H1 (cell line): ENCODE measurements at regions not wholly inside any gene's neighbourhood (a gene's known extent, or its start where the extent isn't known, plus 50 kb on each side); places are given as distances from the start of the nearest gene placed in this dataset.

ENCODE experiments used
- CTCF ChIA-PET: fragments of 300-600 bp; sonication (Branson Sonifier 250); formaldehyde crosslinking; loops from one replicate; lab custom pipeline; 2021; ENCODE audit not compliant: partially characterized antibody; lab: Charles Lee
- POLR2A ChIA-PET: fragments of 300-600 bp; sonication (Branson Sonifier 250); formaldehyde crosslinking; loops from one replicate; lab custom pipeline; 2021; ENCODE audit warnings: inconsistent platforms; ENCODE audit not compliant: partially characterized antibody; lab: Charles Lee
- DNase-seq, 2 experiments: peaks; one replicate each; pipeline versions ENCODE4 v3.0.0 to v3.0.0-alpha.2; 2010 to 2022; ENCODE audit warnings: low spot score in 2 of 2, low read depth in 1 of 2, mixed read lengths in 1 of 2
- FAIRE-seq: peaks from 2 replicates; lab custom pipeline; 2011; peaks lifted over from hg19 to GRCh38; lab: Jason Lieb, UNC
- H2AFZ ChIP-seq: 2 replicates; pipeline ENCODE4 v1.8.1; 2012; ENCODE audit warnings: low read length, inconsistent platforms
- H2AK5ac ChIP-seq: 2 replicates; pipeline ENCODE4 v1.6.1; 2013; ENCODE audit warnings: low read depth, low read length
- H2BK120ac ChIP-seq: replicated peaks from 2 replicates; pipeline ENCODE3; 2013; ENCODE audit warnings: low read depth, low read length, inconsistent platforms
- H2BK12ac ChIP-seq: 2 replicates; pipeline ENCODE4 v1.6.1; 2013; ENCODE audit warnings: low read depth, low read length
- H2BK15ac ChIP-seq: 2 replicates; pipeline ENCODE4 v1.6.1; 2013; ENCODE audit warnings: low read length
- H2BK20ac ChIP-seq: 2 replicates; pipeline ENCODE4 v1.6.1; 2013; ENCODE audit warnings: low read length
- H2BK5ac ChIP-seq: 2 replicates; pipeline ENCODE4 v1.6.1; 2013; ENCODE audit warnings: low read depth, low read length
- H3K14ac ChIP-seq: 2 replicates; pipeline ENCODE4 v1.6.1; 2013; ENCODE audit warnings: inconsistent platforms; ENCODE audit not compliant: insufficient read length
- H3K18ac ChIP-seq: 2 replicates; pipeline ENCODE4 v1.6.1; 2013; ENCODE audit warnings: low read length; ENCODE audit errors: extremely low read depth
- H3K23ac ChIP-seq: 2 replicates; pipeline ENCODE4 v1.6.1; 2013; ENCODE audit warnings: inconsistent platforms; ENCODE audit not compliant: insufficient read length
- H3K23me2 ChIP-seq: 2 replicates; pipeline ENCODE4 v1.6.1; 2013; ENCODE audit warnings: low read depth, low read length
- H3K27ac ChIP-seq: 2 replicates; pipeline ENCODE4 v1.6.1; 2011; ENCODE audit warnings: low read depth, low read length, inconsistent platforms
- H3K27me3 ChIP-seq, 4 experiments: replicated peaks in 1 of 4; 1 replicate in 1 of 4; 2 replicates in 3 of 4; pipeline versions ENCODE4 v1.6.1 to v1.8.1; 2011 to 2013; ENCODE audit warnings: low read length in 3 of 4, mild to moderate bottlenecking in 3 of 4, inconsistent platforms in 2 of 4, mixed read lengths in 2 of 4, moderate library complexity in 1 of 4; ENCODE audit not compliant: control insufficient read depth in 3 of 4, insufficient read depth in 3 of 4; ENCODE audit errors: extremely low read depth in 1 of 4
- H3K36me3 ChIP-seq, 4 experiments: 2 replicates each; pipeline versions ENCODE4 v1.6.1 to v1.8.1; 2011 to 2013; ENCODE audit warnings: mild to moderate bottlenecking in 4 of 4, low read length in 3 of 4, moderate library complexity in 2 of 4, control low read depth in 1 of 4, inconsistent platforms in 1 of 4; ENCODE audit not compliant: insufficient read depth in 4 of 4, control insufficient read depth in 2 of 4
- H3K4ac ChIP-seq: replicated peaks from 2 replicates; pipeline ENCODE3; 2013; ENCODE audit warnings: low read length, low read depth, mixed read lengths, inconsistent platforms; ENCODE audit not compliant: insufficient read length
- H3K4me1 ChIP-seq, 4 experiments: replicated peaks in 1 of 4; 1 replicate in 1 of 4; 2 replicates in 3 of 4; pipeline versions ENCODE4 v1.6.1 to v1.8.1; 2011 to 2013; ENCODE audit warnings: low read length in 3 of 4, inconsistent platforms in 2 of 4, mixed read lengths in 1 of 4; ENCODE audit not compliant: insufficient read depth in 4 of 4, control insufficient read depth in 3 of 4
- H3K4me2 ChIP-seq, 2 experiments: 2 replicates each; pipeline versions ENCODE4 v1.6.1 to v1.8.1; 2011 to 2013; ENCODE audit warnings: low read depth in 2 of 2, low read length in 2 of 2, control low read depth in 1 of 2, inconsistent platforms in 1 of 2, mild to moderate bottlenecking in 1 of 2; ENCODE audit not compliant: insufficient read depth in 1 of 2
- H3K4me3 ChIP-seq, 4 experiments: fragments of 200-600, 300-600 bp in 1 of 4; sonication (generic), shearing (Covaris generic), sonication (Bioruptor Twin) in 1 of 4; 2 replicates each; pipeline versions ENCODE4 v1.5.1 to v1.8.1; 2011 to 2016; ENCODE audit warnings: low read length in 4 of 4, low read depth in 3 of 4, control low read depth in 2 of 4, inconsistent platforms in 2 of 4, mild to moderate bottlenecking in 2 of 4, mixed read lengths in 1 of 4, moderate library complexity in 1 of 4; ENCODE audit not compliant: insufficient read depth in 2 of 4; ENCODE audit errors: extremely low read depth in 1 of 4
- H3K56ac ChIP-seq: replicated peaks from 2 replicates; pipeline ENCODE3; 2013; ENCODE audit warnings: low read depth, mild to moderate bottlenecking, mixed read lengths, low read length, inconsistent platforms; ENCODE audit not compliant: insufficient read length
- H3K79me1 ChIP-seq: 2 replicates; pipeline ENCODE4 v1.6.1; 2013; ENCODE audit warnings: low read depth, low read length, control low read depth
- H3K79me2 ChIP-seq, 2 experiments: 2 replicates each; pipeline versions ENCODE4 v1.6.1 to v1.8.1; 2012 to 2013; ENCODE audit warnings: low read length in 2 of 2, mild to moderate bottlenecking in 2 of 2, inconsistent platforms in 1 of 2; ENCODE audit not compliant: insufficient read depth in 2 of 2, control insufficient read depth in 1 of 2
- H3K9ac ChIP-seq, 4 experiments: replicated peaks in 1 of 4; 1 replicate in 1 of 4; 2 replicates in 3 of 4; pipeline versions ENCODE4 v1.6.1 to v1.8.1; 2011 to 2013; ENCODE audit warnings: low read depth in 3 of 4, low read length in 3 of 4, control low read depth in 2 of 4, mild to moderate bottlenecking in 2 of 4, moderate library complexity in 2 of 4, inconsistent platforms in 1 of 4; ENCODE audit errors: extremely low read depth in 1 of 4
- H3K9me3 ChIP-seq, 2 experiments: 2 replicates each; pipeline versions ENCODE4 v1.6.1 to v1.8.1; 2012 to 2013; ENCODE audit warnings: mild to moderate bottlenecking in 2 of 2, moderate library complexity in 2 of 2, control low read depth in 1 of 2, inconsistent platforms in 1 of 2, low read depth in 1 of 2, low read length in 1 of 2, mixed read lengths in 1 of 2; ENCODE audit not compliant: insufficient read depth in 2 of 2
- H4K20me1 ChIP-seq, 2 experiments: replicated peaks in 1 of 2; 2 replicates each; pipeline versions ENCODE3 to v1.8.1; 2011 to 2013; ENCODE audit warnings: inconsistent platforms in 2 of 2, low read length in 2 of 2, mild to moderate bottlenecking in 1 of 2; ENCODE audit not compliant: insufficient read depth in 2 of 2, control insufficient read depth in 1 of 2
- H4K5ac ChIP-seq: 2 replicates; pipeline ENCODE4 v1.6.1; 2013; ENCODE audit warnings: low read length, low read depth, mixed read lengths, inconsistent platforms; ENCODE audit not compliant: insufficient read length
- H4K8ac ChIP-seq: 2 replicates; pipeline ENCODE4 v1.8.0; 2013; ENCODE audit warnings: mild to moderate bottlenecking, moderate library complexity, low read length, inconsistent platforms; ENCODE audit not compliant: insufficient read depth; ENCODE audit errors: extremely low read depth
- H4K91ac ChIP-seq: replicated peaks from 2 replicates; pipeline ENCODE3; 2013; ENCODE audit warnings: low read length, mixed read lengths, inconsistent platforms; ENCODE audit not compliant: insufficient read length
- CBX5 ChIP-seq: fragments of 300-800, 300-1000 bp; sonication (generic); IDR thresholded peaks from 2 replicates; pipeline ENCODE4 v1.7.1; 2016; ENCODE audit warnings: antibody characterized with exemption, low read length, low read depth
- CREB1 ChIP-seq: IDR thresholded peaks from 2 replicates; pipeline ENCODE4 v1.6.1; 2012; ENCODE audit warnings: inconsistent platforms
- EZH2 ChIP-seq: fragments of 200-600 bp; sonication (generic); IDR thresholded peaks from 2 replicates; pipeline ENCODE4 v1.7.1; 2012; ENCODE audit warnings: low read depth, mild to moderate bottlenecking, moderate library complexity, low read length, inconsistent platforms; ENCODE audit not compliant: severe bottlenecking
- SIN3A ChIP-seq, 2 experiments: IDR thresholded peaks in 1 of 2; conservative IDR thresholded peaks in 1 of 2; 2 replicates each; pipeline ENCODE4 v1.6.1; 2011 to 2012; ENCODE audit warnings: low read length in 2 of 2, improper control_type of control experiment in 1 of 2, low read depth in 1 of 2, mild to moderate bottlenecking in 1 of 2
- WGBS, 2 experiments: shearing (Covaris generic) in 1 of 2; methylation state at CpG; one replicate each; pipeline versions ENCODE4 v1.1.6 to v1.1.7; 2013 to 2015; ENCODE audit warnings: low lambda C conversion rate in 2 of 2, mixed read lengths in 2 of 2, inconsistent platforms in 1 of 2, low coverage in 1 of 2, missing lambda C conversion rate in 1 of 2; ENCODE audit not compliant: insufficient replicate concordance in 2 of 2, insufficient coverage in 1 of 2, insufficient read length in 1 of 2; ENCODE audit errors: extremely low coverage in 1 of 2, missing lambda C conversion rate in 1 of 2; 5-methylcytosine and 5-hydroxymethylcytosine counted together

GRCh38 chr2:139214801-139215200 is 434.6 kb upstream of the NXPH2 start:
- no peak overlapping the region for H4K8ac ChIP-seq
- H4K20me1 ChIP-seq: no peaks in the 10 kb centered on the region
- no peaks in the 10 kb centered on the region for H3K79me2 ChIP-seq
- H3K18ac ChIP-seq: no peak overlapping the region
- no peak overlapping the region for H3K9ac ChIP-seq
- no peak overlapping the region for H3K4me2 ChIP-seq
- H4K91ac ChIP-seq: no peak overlapping the region
- no peak overlapping the region for H3K56ac ChIP-seq
- no peaks in the 10 kb centered on the region for H3K79me1 ChIP-seq
- no peaks in the 10 kb centered on the region for H3K36me3 ChIP-seq
- H3K4ac ChIP-seq: no peak overlapping the region
- FAIRE-seq: no peak
- H3K23me2 ChIP-seq: no peaks in the 10 kb centered on the region
- ChIA-PET POLR2A (no interaction called here), CTCF (interaction anchor here (0.6 kb wide), 1 partner anchor 287 kb away, joined by 3 read pairs; no protein-coding TSS in a partner anchor)
- no peak overlapping the region for H2BK12ac ChIP-seq
- H2BK20ac ChIP-seq: no peak overlapping the region
- H2BK5ac ChIP-seq: no peak overlapping the region
- H2BK120ac ChIP-seq: no peak overlapping the region
- 96% methylated on average over 2 of the region's 2 CpGs; no CpG with 5 or more reads in 1 of the 2 experiments for WGBS, 2 experiments
- no peak overlapping the region for H3K4me3 ChIP-seq
- DNase-seq: no peak
- no peaks in the 10 kb centered on the region for H3K4me1 ChIP-seq
- H3K27ac ChIP-seq: no peak overlapping the region
- H2AFZ ChIP-seq: no peak overlapping the region; the same call in 1 of the 2 replicates
- no peaks in the 10 kb centered on the region for H3K27me3 ChIP-seq
- no peaks in the 10 kb centered on the region for H3K9me3 ChIP-seq
- H3K23ac ChIP-seq: no peak overlapping the region
- no peak overlapping the region for H2BK15ac ChIP-seq
- H4K5ac ChIP-seq: no peak overlapping the region
- H2AK5ac ChIP-seq: no peak overlapping the region
- H3K14ac ChIP-seq: no peak overlapping the region
- TF ChIP-seq EZH2: no peak
- no peak for TF ChIP-seq CREB1
- TF ChIP-seq SIN3A (conservative IDR thresholded peaks at IDR 0.05 in 1 of 2, IDR thresholded peaks at IDR 0.05 in 1 of 2; ENCODE audit: low read depth in 1 of 2, low read length in 2 of 2): no peak
- TF ChIP-seq CBX5: no peak
